Tibial nerve (tissue), 4 donors: ENCODE measurements at regions not wholly inside any gene's neighbourhood (a gene's known extent, or its start where the extent isn't known, plus 50 kb on each side); places are given as distances from the start of the nearest gene placed in this dataset.

Experiments
- DNase-seq, 2 donors: peaks; one replicate each; pipeline ENCODE4 v3.0.0-alpha.2; 2019; ENCODE audit warnings: low spot score in 2 of 2
- H3K27ac ChIP-seq, 4 donors: fragments of 200-600 bp; sonication (generic) in 3 of 4; one replicate each; pipeline ENCODE4 v1.5.1; 2017 to 2019; ENCODE audit warnings: mild to moderate bottlenecking in 1 of 4
- H3K27me3 ChIP-seq, 2 donors: fragments of 200-600 bp; sonication (generic) in 1 of 2; one replicate each; pipeline versions ENCODE4 v1.5.1 to v1.6.0; 2017 to 2019
- H3K36me3 ChIP-seq, 3 donors: fragments of 200-600 bp; sonication (generic); one replicate each; pipeline ENCODE4 v1.5.1; 2018 to 2019
- H3K4me1 ChIP-seq, 4 donors: fragments of 200-600 bp; sonication (generic) in 3 of 4; one replicate each; pipeline ENCODE4 v1.5.1; 2017 to 2019
- H3K4me3 ChIP-seq, 4 donors: fragments of 200-600 bp; sonication (generic) in 3 of 4; one replicate each; pipeline ENCODE4 v1.5.1; 2017 to 2019; ENCODE audit warnings: mild to moderate bottlenecking in 1 of 4, moderate library complexity in 1 of 4
- H3K9me3 ChIP-seq, 4 donors: fragments of 200-600 bp; sonication (generic) in 3 of 4; one replicate each; pipeline ENCODE4 v1.5.1; 2017 to 2019
- EP300 ChIP-seq, 2 donors: sonication (generic); formaldehyde crosslinking; IDR thresholded peaks; one replicate each; pipeline ENCODE4 v1.6.1; 2017; ENCODE audit warnings: antibody characterized with exemption in 2 of 2, mild to moderate bottlenecking in 1 of 2
- POLR2A ChIP-seq, 2 donors: fragments of 450-650 bp; IDR thresholded peaks; one replicate each; pipeline ENCODE4 v1.6.1; 2017; ENCODE audit warnings: antibody characterized with exemption in 2 of 2, mild to moderate bottlenecking in 2 of 2, moderate library complexity in 2 of 2
- WGBS, 2 donors: methylation state at CpG; one replicate each; pipeline ENCODE4 v1.1.5; 2018; 5-methylcytosine and 5-hydroxymethylcytosine counted together
- TF ChIP-seq, protein P1 (sequence below), 5 experiments: fragments of 200-600 bp in 3 of 5; fragments of 450-650 bp in 2 of 5; sonication (generic) in 3 of 5; IDR thresholded peaks; one replicate each; pipeline ENCODE4 v1.5.1; 2016 to 2019; ENCODE audit warnings: antibody characterized with exemption in 5 of 5, mild to moderate bottlenecking in 3 of 5, moderate library complexity in 2 of 5

DNA sequence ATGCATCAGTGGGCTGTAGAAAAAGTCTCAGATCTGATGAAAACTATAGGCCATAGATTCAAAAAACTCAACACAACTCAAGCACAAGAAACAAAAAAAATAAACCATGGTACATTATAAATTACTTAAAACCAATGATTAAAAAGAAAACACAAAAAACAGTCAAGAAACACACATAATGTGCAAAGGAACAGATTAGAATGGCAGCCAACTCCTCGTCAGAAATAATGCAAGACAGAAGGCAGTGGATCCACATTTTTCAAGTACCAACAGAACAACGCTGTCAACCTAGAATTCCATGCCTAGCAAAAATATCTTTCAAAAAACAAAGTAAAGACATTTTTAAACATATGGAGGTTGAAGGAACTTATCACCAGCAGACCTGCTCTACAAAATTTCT lies 69.7 kb downstream of the PSMB1 start:
- TF ChIP-seq, protein P1, sequence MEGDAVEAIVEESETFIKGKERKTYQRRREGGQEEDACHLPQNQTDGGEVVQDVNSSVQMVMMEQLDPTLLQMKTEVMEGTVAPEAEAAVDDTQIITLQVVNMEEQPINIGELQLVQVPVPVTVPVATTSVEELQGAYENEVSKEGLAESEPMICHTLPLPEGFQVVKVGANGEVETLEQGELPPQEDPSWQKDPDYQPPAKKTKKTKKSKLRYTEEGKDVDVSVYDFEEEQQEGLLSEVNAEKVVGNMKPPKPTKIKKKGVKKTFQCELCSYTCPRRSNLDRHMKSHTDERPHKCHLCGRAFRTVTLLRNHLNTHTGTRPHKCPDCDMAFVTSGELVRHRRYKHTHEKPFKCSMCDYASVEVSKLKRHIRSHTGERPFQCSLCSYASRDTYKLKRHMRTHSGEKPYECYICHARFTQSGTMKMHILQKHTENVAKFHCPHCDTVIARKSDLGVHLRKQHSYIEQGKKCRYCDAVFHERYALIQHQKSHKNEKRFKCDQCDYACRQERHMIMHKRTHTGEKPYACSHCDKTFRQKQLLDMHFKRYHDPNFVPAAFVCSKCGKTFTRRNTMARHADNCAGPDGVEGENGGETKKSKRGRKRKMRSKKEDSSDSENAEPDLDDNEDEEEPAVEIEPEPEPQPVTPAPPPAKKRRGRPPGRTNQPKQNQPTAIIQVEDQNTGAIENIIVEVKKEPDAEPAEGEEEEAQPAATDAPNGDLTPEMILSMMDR (IDR thresholded peaks at IDR 0.05) = no peak
- TF ChIP-seq POLR2A (IDR thresholded peaks at IDR 0.05) (no peak), EP300 (IDR thresholded peaks at IDR 0.05) (no peak)
- Histone ChIP-seq H3K4me3 (no peak overlapping the region), H3K4me1 (no peaks in the 10 kb centered on the region), H3K27me3 (no peaks in the 10 kb centered on the region), H3K27ac (no peak overlapping the region), H3K36me3 (no peaks in the 10 kb centered on the region), H3K9me3 (peaks cover 0 to 13% (median 0%) of the 10 kb centered on the region in 4 donors)
- DNase-seq = no peak
- WGBS, 2 donors = 90 to 94% methylated on average over 2 of the region's 2 CpGs

DNA sequence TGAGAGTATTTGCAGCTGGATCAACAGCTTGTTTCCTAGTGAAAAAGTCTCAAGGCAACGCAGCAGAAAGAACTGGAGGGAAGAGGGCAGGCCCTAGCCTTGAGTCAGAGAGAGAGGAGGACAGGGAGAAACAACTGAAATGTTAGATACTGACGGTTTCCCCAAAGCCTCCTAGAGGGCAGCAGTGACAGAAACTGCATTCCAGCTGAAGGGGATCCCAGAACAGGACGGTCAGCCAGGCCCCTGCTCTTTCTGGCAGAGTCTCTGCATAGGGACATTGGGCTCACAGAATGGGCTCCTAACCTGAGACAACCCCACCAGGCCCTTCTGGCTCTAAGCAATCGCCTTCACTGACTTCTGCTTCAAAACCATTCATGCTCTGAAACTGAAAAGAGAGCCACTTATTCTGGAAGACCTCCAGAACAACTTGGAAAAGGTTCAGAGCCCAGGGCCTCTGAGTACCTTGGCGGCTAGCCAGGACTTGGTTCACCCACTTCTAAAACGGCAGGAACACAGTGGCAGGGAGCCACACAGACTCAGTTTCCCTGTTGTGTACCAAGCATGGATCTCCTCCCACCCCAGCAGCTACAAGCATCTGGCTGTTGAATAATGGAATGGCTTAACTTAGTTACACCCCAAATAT lies 72.9 kb downstream of the PSMB1 start:
- no peak for DNase-seq
- no peaks in the 10 kb centered on the region for H3K36me3 ChIP-seq
- no peaks in the 10 kb centered on the region for H3K4me1 ChIP-seq
- no peak overlapping the region for H3K27ac ChIP-seq
- 23 to 38% methylated on average over 6 of the region's 6 CpGs for WGBS, 2 donors
- no peaks in the 10 kb centered on the region for H3K27me3 ChIP-seq
- H3K9me3 ChIP-seq = peaks cover 0 to 13% (median 0%) of the 10 kb centered on the region in 4 donors
- H3K4me3 ChIP-seq = no peak overlapping the region
- TF ChIP-seq POLR2A (IDR thresholded peaks at IDR 0.05) = no peak
- TF ChIP-seq, protein P1 (IDR thresholded peaks at IDR 0.05) = peak in 1 of 5 experiments; percentile 15

DNA sequence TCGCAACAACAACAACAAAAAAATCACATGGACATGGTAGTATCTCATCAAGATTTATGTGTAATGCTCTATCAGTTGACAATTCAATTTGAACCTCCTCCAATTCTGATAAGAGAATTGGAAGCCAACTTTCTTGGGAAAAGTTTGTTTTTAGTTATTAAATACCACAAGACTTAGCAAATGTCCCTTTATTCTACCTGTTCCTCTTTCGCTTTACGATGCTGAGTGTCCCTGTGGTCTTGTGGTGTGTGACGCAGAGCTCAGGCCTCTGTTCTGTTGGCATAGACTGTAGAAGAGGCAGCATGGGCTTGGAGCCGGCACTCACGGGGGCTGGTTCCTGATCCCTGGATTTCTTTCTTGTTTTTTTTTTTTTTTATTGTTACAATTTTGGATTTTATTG lies 76.7 kb downstream of the PSMB1 start:
- no peak for DNase-seq
- Histone ChIP-seq H3K36me3 (no peaks in the 10 kb centered on the region), H3K27ac (no peak overlapping the region), H3K9me3 (no peaks in the 10 kb centered on the region), H3K27me3 (no peaks in the 10 kb centered on the region), H3K4me1 (no peaks in the 10 kb centered on the region), H3K4me3 (no peak overlapping the region)
- 84 to 89% methylated on average over 6 of the region's 6 CpGs for WGBS, 2 donors
- TF ChIP-seq, protein P1 (IDR thresholded peaks at IDR 0.05) = no peak
- no peak for TF ChIP-seq POLR2A (IDR thresholded peaks at IDR 0.05)

DNA sequence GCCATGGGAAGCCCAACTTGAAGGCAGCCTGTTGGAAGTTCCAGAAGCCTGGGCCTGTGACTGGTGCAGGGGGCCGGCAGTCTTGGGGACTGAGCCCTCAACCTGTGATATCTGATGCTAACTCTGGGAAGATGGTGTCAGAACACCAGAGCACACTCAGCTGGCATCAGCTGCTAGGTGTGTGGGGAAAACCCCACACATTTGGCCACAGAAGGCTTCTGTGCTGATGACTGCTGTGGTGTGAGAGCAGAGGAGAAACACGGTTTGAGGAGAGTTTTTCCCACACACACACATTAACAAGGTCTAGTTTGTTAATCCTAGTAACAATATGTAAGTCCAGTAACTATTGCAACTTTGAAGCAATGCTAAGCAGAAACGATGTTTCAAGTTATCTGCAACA lies 78.0 kb downstream of the PSMB1 start:
- no peak for DNase-seq
- TF ChIP-seq POLR2A (IDR thresholded peaks at IDR 0.05) (no peak), EP300 (IDR thresholded peaks at IDR 0.05) (no peak)
- TF ChIP-seq, protein P1 (IDR thresholded peaks at IDR 0.05) = no peak
- Histone ChIP-seq H3K36me3 (no peaks in the 10 kb centered on the region), H3K27ac (no peak overlapping the region), H3K4me3 (no peak overlapping the region), H3K27me3 (no peaks in the 10 kb centered on the region), H3K4me1 (no peaks in the 10 kb centered on the region), H3K9me3 (no peaks in the 10 kb centered on the region)
- 66 to 78% methylated on average over 3 of the region's 3 CpGs for WGBS, 2 donors

DNA sequence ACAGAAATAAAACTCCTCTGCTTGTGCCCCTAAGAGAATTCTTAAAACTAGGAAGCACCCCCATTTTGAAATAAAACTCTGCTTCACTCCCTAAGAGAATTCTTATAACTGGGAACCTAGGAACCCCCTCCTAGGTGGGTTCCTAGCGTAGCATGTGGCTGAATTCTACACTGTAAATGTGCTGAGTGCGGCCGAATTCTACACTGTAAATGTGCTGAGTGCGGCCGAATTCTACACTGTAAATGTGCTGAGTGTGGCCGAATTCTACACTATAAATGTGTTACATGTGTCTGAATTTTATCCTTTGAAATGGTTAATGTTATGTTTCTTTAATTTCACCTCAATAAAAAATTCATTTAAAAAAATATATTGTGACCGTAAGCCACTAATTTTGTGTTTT lies 79.3 kb downstream of the PSMB1 start:
- H3K36me3 ChIP-seq = no peaks in the 10 kb centered on the region
- H3K27me3 ChIP-seq = no peaks in the 10 kb centered on the region
- DNase-seq = no peak
- no peaks in the 10 kb centered on the region for H3K4me1 ChIP-seq
- H3K4me3 ChIP-seq = no peak overlapping the region
- no peaks in the 10 kb centered on the region for H3K9me3 ChIP-seq
- H3K27ac ChIP-seq = no peak overlapping the region
- TF ChIP-seq POLR2A (IDR thresholded peaks at IDR 0.05) (no peak), EP300 (IDR thresholded peaks at IDR 0.05) (no peak)
- TF ChIP-seq, protein P1 (IDR thresholded peaks at IDR 0.05) = no peak
- WGBS, 2 donors = 89 to 92% methylated on average over 7 of the region's 7 CpGs
